Retina (tissue), 1 donor: ENCODE measurements at regions not wholly inside any gene's neighbourhood (a gene's known extent, or its start where the extent isn't known, plus 50 kb on each side); places are given as distances from the start of the nearest gene placed in this dataset.

Experiments used
- DNase-seq: peaks from one replicate; pipeline ENCODE4 v3.0.0-alpha.2; 2016

DNA sequence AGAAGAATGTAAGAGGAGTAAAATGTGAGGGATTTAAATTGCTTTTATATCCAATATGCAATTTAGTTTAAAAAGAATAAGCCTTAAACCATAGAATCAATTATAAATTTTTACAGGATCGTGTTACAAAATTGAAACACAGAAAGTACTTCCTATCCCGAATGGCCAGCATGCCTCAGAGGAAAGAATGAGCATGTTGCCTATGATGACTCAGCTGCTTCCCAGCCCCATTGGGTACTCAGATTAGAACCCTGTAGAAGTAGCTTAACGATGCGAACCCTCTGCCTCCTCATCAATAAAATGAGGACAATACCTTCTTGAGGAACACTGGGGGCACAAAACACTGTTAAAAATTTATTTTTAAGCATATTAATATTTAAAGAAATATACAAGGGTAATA is 113.4 kb upstream of the CDK1 start:
- no peak for DNase-seq

DNA sequence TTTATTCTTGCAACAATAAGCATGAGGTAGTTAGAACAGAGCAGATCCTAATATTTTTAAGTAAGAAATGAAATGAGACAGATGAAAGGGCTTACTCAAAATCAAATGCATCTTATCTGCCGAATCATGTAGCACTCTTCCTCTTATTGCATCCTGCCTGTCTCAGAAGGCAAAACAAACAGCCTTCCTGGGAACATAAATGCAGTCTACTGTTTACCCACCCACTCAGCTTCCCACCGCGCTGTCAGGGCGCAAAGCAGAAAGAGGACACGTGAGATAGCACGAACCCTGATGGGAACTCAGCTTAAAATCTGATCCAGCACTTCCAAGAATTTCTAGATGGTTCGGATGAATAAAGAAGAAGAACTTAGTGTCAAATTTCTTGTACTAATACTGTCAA is 114.4 kb upstream of the CDK1 start:
- no peak for DNase-seq

DNA sequence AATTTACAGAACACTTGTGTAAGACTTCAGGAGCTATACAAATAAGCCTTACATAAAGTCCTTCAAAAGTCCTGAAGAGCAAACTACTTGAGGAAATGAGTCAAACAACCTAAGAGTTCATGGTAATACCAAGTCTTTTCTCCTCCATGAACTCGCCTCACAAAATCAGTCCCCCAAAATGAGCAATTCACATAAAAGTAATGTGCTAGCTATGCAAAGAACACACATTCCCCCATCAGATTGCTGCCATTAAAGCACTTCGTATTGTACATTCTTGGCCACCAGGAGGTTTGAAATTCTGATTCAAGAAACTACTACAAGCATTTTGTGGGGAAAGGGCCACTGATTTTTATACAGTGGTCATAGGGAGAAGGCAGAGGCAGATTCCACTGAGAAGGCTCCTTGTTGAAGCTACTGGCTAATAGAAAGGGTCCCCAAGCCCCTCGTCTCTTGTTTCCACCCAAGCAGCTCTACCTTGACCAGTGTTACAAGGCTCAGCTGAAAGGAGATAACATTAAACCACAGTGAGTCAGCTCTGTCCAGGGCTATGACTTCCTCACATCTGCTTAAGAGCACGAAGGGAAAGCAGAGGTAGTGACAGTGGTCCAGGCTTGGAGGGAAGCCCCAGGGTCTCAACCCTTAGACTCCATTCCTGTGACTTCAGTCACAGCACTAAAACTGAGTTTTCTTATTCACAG is 115.2 kb upstream of the CDK1 start:
- no peak for DNase-seq

DNA sequence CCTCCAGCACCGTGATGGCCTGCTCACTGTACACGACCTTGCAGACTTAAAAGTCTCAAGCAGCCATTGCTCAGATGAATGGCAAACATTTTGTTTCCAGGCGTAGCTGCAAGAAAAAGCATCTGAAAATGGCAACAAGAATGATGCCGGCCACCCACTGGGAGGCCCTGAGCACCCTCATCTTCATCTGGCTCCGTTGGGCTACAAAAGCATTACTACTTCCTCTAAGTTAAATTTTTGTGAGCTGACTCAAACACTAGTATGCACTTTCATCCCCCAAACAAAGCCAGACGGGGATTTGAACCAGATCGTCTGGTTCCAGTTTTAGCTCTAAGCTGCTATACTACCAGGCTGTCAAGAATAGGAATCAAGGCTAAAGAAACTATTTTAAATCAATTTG is 116.6 kb upstream of the CDK1 start:
- no peak for DNase-seq

- DNase-seq = no peak
Observed at GRCh38 chr10:60660625-60661024, 117.7 kb upstream of the CDK1 start.

DNA sequence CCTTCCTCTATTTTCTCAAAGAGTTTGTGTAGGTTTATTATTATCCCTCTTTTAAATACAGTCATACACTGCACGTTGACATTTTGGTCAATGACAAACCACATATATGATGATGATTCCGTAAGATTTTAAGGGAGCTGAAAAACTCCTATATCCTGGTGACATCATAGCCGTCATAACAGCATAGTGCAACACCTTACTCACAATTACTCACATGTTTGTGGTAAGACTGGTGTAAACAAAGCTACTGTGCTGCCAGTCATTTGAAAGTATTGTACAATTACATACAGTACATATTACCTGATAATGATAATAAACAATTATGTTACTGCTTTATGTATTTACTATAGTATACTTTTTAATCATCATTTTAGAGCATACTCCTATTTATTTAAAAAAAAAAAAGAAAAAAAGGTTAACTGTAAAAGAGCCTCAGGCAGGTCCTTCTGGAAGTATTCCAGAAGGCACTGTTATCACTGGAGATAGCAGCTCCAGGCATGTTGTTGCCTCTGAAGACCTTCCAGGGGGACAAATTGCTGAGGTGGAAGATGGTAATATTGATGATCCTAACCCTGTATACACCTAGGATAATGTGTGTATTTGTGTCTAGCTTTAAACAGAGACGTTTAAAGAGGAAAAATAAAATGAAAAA is 123.3 kb upstream of the CDK1 start:
- no peak for DNase-seq

GRCh38 chr10:60652628-60653027 is 125.7 kb upstream of the CDK1 start:
- DNase-seq = no peak

DNA sequence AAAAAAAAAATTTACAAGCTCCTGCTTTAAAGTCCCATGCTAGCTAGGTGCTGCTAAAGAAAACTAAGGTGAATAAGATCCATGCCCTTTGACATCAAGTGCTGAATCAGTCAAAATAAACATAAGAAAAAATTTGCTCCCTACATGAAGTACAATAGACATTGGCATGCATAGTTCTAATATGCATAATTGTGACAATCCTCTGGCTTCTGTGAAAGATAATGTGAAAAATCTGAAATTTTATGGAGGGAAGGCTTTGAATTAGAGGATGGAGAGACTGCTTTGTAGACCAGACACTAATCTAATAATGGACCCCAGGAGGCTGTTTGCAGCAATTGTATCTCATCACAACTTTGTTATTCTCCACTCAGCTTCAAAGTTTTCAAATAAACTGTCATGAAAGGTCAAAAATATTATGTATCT is 127.9 kb upstream of the CDK1 start:
- no peak for DNase-seq

- no peak for DNase-seq
Observed at GRCh38 chr10:60649485-60650377, 128.5 kb upstream of the CDK1 start.

DNA sequence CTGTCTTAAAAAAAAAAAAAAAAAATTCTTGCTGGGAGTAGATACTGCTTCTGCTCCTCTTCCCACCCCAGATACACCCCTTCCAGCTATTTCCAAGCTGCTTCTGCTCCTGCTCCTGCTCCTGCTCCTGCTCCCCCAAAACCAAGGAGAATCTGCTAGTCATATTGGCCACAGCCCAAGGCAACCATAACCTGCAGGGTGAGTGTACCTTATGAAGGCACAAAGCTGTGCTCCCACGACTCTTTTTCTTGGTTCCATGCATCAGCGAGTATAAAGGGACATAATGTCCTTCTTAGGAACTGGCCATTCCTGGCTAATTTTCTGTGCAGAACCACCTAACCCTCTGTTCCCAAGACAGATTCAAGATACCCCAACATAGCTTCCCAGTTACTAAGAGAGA is 129.5 kb upstream of the CDK1 start:
- DNase-seq = no peak

GRCh38 chr10:60646966-60647796 is 131.1 kb upstream of the CDK1 start:
- DNase-seq = peak; percentile 34

GRCh38 chr10:60645980-60646379 is 132.3 kb upstream of the CDK1 start:
- no peak for DNase-seq

GRCh38 chr10:60644436-60645130 is 133.7 kb upstream of the CDK1 start:
- no peak for DNase-seq

DNA sequence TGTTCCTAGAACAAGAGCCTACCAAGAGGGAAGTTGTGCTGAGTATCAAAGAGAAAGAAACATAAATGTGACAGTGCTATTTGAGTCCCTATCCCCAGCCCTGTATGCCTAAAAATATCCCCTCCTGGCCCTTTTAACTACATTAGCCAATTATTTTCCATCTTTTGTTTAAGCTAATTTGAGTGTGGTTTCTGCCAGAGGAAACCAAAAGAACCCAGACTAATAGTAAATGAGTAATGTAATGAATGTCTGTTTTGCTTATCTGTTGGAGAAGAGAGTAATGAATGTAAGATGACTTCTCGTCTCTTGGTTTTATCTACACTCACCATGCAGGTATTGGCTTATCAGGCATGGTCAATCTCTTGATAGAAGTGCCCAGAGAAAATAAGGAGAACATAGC is 134.4 kb upstream of the CDK1 start:
- no peak for DNase-seq

GRCh38 chr10:60629332-60629731 is 148.9 kb upstream of the CDK1 start:
- no peak for DNase-seq

DNA sequence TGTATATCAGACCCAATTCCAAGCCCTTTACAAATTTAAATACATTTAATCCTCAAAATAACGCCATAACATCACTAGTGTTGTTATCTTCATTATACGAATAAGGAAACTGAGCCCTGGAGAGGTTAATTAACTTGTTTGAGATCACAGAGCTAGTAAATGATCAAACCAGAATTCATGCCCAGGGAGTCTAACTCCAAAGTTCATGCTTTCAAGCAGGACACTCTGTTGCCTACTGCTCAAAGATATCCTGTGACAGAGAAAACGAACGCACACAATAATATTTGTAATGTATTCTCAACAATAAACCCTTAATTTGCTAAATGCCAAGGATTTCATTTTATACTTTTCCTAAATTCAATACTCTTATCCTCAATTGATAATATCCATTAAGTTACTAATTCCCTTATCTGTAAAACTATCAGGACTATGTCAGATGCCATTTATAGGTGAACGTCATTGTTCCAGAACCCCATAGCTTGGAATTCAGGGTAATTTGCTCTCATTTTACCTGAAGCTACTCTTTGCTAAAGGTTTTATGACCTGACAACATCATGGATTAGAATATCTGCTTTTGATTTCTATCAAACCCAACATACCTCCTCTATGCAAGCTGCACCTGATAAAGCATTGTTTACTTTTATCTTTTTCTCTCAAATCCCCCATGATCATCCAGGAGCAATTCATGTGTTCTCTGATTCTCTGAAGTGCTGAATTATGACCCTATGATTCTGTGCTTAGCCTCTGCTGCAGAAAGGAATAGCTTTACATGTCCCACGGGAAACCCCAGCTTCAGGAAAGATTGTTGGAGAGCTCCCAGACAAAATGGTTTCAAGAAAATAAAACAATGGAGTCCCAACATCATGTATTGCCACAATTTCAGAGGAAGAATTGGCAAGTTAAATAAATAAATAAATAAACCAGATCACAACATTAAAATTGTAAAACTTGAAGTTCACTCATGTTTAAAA is 150.2 kb upstream of the CDK1 start:
- DNase-seq = no peak

DNA sequence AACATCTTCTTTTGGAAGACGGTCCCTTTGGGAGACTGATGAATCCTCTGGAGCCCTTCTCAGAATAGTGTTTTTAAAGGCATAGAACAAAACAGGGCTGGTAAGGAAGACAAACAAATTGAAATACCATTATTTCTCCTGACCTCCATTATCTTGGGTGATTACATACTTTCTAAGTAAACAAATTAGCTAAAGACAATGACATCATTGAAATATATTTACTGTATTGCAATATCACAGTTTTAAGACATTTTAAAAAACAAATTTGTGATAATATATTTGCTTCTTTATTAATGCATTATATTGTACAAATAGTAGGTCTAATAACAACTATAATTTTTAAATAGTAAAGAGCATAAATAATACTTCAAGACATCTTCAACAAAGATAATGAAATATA is 152.2 kb upstream of the CDK1 start:
- no peak for DNase-seq

GRCh38 chr10:60623627-60624026 is 154.7 kb upstream of the CDK1 start:
- no peak for DNase-seq

GRCh38 chr10:60621018-60621417 is 157.3 kb upstream of the CDK1 start:
- no peak for DNase-seq

- DNase-seq = no peak
Observed at GRCh38 chr10:60618861-60619260, 159.4 kb upstream of the CDK1 start.

GRCh38 chr10:60615541-60615940 is 162.7 kb upstream of the CDK1 start:
- no peak for DNase-seq
